GM18519 (cell line): ENCODE measurements at regions not wholly inside any gene's neighbourhood (a gene's known extent, or its start where the extent isn't known, plus 50 kb on each side); places are given as distances from the start of the nearest gene placed in this dataset.

ENCODE experiments used
- ATAC-seq: cut with Tn5 transposase; IDR thresholded peaks from one replicate; pipeline ENCODE4 v1.9.1; 2021; ENCODE audit warnings: mild to moderate bottlenecking, moderate library complexity; ENCODE audit not compliant: unreplicated experiment, low FRiP score

DNA sequence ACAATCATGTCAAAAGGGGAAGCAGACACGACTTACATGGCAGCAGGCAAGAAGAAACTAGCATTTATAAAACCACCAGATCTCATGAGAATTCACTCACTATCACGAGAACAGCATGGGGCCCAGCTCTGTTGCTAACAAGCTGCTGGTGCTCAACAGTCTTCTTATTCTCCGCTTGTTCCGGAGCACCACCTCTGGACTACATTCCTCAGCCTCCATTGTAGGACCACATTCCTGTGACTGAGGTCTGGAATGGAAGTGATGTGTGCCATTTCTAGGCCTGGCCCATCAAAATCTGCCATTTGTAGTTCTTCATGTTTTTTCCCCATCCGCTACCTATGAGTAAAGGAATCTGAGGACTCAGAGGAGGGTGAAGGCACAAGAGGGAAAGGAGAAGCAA, 111.5 kb upstream of the PTCHD1 start:
- ATAC-seq = no peak

DNA sequence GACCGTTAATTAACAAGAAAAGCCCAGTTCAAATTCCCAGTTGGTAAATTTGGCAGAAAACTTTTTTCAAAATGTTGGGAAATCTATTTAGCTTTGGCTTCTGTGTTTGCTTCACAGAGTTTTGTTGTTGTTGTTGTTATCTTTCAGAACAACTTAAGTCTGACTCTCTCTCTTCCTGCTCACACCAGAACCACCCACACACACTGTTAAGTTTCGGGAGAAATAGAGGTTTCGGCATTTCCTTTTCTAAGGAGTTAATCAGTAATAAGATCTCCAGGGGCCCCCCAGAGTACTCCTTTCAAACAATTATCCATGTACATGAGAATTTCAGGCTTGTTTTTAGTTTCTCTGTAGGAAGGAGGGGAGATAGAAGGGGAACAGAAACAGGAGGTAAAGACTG, 106.2 kb upstream of the PTCHD1 start:
- no peak for ATAC-seq

DNA sequence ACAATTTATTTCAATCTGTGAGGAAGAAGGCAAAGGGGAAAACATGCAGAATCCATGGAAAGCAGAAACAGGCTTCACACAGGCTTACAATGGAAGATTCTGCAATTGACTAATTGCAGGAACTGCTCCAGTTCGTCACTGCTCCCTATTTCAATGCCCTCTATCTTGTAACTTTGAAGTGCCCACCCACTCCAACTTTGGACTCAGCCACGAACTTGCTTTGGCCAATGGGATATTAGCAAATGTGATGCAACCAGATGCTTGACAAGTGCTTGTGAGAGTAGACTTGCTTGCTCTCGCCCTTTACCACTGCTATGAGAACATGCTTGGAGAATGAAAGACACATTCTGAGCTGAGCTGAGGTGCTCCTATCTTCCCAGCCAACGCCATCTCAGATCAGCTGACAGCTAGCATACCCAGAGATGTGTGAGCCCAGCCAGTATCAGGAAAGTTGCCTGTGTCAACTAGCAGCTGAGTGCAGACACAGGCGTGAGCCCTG, 105.7 kb upstream of the PTCHD1 start:
- ATAC-seq = no peak

DNA sequence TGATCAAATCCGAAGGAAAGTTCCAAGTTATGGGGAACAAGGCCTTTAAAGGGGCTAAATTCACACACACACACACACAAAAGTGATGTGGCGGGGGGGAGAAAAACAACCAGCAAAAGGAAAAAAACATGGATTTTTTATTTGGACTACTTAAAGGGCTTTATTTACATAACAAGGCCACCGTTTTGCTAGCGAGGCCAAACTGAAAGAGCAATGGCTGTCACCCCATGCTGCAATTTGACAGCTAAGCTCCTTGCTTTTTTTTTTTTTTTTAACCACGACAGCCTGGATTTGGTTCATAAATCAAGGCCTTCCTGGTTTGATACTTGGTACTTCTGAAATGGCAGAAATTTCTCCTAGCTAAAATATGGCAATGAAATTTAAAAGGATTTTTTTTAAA, 99.6 kb upstream of the PTCHD1 start:
- no peak for ATAC-seq

DNA sequence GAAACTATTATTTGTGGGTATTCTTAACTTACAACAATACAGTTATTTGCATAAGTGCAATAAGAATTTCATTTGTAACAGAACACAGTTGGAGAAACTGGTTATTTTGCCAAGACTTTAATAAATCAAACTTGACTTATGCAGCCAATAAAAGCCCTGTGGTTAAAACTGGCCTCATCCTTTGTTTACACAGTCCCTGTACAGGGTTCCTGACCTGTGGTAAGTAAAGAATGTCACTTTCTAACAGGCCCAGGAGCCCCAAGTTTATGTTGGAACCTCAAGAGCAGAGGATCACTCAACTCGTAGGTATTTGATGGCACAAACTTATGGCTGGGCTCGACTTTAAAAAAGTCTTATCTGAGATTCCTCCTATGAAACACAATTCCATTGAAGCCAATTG, 88.6 kb upstream of the PTCHD1 start:
- ATAC-seq = no peak

DNA sequence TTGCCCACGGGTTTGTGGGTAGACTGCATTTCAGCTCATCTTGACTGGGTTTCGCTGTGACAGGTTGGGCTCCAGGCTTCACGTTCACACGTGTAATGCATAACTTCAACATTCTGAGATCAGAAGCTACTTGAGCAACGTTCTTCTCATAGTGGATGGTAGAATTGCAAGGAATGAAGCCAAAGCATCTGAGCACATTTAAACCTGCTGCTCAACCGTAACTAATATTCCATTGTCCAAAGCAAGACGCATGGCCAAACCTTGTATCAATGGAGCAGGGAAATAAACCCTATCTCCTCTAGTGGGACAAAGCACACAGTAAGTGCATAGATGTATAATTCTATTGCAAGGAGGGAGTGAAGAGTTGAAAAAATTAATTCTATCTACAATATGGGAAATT, 86.5 kb upstream of the PTCHD1 start:
- ATAC-seq = no peak

DNA sequence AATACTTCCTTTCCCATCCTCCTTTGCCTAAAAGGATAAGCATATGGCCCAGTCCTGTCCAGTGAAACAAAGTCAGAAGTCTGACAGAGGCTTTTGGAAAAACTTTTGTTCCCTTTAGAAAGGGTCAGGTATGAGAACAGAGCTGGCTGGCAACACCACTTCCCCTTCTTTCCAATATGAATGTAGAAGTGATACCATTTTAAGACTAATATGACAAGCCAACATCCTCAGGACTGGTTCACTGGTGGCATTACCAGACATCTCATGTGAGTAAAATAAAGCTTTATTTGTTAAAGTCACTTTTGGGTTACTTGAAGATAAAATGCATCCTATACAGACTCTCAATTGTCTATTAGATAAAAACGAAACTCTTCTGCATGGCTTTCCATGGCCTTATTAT, 83.6 kb upstream of the PTCHD1 start:
- ATAC-seq = no peak

DNA sequence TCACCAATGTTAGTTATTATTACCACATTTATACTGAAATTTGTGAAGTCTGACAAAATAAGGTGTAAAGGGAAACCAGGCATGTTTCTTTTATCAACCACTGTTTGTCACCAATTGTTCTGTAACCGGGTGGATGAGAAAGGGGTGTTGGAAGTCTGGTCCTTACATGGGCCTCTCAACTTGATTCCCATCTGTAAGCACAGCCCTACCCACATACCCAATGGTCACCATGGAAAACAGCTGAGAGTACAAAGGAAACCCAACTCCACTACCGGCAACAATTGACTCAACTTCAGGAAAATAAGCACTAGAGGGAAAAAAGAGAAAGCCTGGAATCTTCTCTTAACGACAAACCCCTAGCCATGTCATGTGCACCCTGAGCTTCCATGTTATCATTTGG, 70.8 kb upstream of the PTCHD1 start:
- ATAC-seq = no peak

DNA sequence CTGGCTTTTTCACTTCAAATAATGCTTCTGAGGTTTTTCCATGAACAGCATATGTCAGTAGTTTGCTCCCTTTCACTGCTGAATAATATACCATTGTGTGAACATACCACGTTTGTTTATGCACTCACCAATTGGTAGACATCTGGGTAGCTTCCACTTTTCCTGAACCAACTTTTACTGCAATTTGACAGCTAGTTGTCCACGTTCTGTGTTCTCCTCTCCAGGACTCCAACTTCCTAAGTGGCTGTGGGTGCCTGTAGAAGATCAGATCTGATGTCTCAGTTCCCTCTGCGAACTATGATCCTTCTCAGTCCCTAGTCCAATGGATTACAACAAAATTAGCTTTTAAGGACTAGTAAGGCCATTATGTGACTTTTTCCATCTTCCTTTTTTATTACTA, 64.7 kb upstream of the PTCHD1 start:
- no peak for ATAC-seq

DNA sequence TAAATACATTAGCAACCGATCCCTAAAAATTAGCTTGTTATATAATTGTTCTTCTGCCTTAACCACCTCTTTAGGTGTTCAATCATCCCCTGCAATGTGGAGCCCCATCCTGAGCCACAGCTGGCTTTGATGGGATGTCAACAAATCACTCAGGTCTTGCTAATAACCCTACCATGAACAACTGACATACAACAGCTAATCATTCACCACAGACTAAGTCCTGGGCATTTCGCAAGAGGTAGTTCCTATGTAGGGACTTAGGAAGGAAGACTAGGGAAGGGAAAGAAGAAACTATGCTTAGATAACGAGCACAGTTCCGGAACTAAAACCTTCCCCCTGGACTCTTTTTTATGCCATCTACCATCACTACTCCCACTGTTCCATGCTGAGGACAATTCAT, 63.6 kb upstream of the PTCHD1 start:
- ATAC-seq = no peak

DNA sequence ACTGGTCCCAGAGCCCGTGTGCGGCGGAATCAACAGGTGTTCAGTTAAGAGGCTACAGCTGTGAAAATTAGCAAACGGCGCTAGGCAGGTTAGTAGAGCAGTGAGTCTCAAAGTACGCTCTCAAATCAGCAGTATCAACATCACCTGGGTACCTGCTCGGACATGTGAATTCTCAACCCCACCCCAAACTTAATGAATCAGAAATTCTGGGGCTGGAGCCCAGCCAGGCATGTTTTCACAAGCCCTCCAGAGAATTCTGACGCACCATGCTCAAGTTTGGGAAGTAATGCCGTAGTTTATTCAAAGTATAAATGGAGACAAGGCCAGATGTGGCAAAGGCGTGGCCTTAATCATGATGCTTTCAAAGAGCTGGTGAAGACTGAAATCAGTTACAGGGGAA, 58.2 kb upstream of the PTCHD1 start:
- no peak for ATAC-seq
